VCaP (cell line): ENCODE measurements at regions not wholly inside any gene's neighbourhood (a gene's known extent, or its start where the extent isn't known, plus 50 kb on each side); places are given as distances from the start of the nearest gene placed in this dataset.

Experiments used
- H3K27ac ChIP-seq: fragments of 450-650 bp; 2 replicates; pipeline ENCODE4 v1.5.1; 2017
- TF ChIP-seq, protein P1 (sequence below): fragments of 450-650 bp; conservative IDR thresholded peaks from 2 replicates; pipeline ENCODE4 v1.5.1; 2017; ENCODE audit warnings: mild to moderate bottlenecking, moderate library complexity

DNA sequence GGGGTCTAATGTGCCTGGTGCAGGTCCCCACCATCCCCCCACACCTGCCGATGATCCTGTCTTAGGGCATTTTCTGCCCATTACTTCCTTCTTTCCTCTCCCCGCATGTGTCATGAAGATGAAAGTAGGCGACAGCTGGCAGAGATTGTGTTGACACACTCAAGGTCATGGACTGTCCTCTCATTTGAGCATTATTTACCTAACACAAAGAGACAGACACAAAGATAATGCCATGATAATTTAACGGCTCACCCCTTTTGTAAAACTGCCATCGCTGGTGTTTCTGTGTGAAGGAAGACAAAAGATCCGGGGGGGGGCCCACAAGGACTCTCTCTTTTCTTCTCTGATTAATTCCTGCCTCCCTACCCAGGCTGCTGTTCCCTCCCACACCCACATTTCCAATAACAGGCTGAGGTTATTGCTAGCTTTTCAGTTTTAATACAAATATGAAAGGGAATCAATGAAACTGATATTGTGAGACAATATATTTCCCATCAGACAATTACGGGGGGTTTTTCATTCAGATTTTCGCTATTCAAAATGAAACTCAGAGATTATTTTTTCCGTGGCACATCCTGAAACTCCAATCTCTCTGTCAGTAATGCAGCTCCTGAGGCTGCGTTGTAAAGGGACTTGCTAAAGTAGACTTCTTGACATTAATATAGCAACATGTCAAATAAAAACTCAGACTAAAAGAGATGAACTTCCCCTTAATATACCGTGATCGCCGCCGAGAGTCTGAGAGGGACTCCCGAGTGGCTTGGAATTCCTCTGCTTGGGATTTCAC lies 561.1 kb downstream of the NPHP4 start:
- TF ChIP-seq, protein P1, sequence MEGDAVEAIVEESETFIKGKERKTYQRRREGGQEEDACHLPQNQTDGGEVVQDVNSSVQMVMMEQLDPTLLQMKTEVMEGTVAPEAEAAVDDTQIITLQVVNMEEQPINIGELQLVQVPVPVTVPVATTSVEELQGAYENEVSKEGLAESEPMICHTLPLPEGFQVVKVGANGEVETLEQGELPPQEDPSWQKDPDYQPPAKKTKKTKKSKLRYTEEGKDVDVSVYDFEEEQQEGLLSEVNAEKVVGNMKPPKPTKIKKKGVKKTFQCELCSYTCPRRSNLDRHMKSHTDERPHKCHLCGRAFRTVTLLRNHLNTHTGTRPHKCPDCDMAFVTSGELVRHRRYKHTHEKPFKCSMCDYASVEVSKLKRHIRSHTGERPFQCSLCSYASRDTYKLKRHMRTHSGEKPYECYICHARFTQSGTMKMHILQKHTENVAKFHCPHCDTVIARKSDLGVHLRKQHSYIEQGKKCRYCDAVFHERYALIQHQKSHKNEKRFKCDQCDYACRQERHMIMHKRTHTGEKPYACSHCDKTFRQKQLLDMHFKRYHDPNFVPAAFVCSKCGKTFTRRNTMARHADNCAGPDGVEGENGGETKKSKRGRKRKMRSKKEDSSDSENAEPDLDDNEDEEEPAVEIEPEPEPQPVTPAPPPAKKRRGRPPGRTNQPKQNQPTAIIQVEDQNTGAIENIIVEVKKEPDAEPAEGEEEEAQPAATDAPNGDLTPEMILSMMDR, result no peak

DNA sequence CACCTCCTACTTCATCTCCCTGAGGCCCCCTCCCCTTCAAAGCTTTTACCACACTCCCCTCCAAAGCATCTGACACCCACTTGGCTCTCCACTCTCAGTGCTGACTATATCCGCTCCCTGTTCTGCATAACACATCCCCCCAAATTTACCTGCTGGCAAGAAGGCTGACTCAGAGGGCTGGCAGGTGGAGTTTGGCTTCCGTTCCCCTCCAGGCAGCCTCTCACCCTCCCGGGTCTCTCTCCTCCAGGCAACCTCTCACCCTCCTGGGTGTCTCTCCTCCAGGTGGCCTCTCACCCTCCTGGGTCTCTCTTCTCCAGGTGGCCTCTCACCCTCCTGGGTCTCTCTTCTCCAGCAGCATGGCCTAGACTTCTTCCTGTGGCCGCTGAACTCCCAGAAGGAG lies 562.1 kb downstream of the NPHP4 start:
- no peak overlapping the region for H3K27ac ChIP-seq
- TF ChIP-seq, protein P1, result no peak

More for the DNA sequence above, 561.1 kb downstream of the NPHP4 start:
- no peak overlapping the region for H3K27ac ChIP-seq

DNA sequence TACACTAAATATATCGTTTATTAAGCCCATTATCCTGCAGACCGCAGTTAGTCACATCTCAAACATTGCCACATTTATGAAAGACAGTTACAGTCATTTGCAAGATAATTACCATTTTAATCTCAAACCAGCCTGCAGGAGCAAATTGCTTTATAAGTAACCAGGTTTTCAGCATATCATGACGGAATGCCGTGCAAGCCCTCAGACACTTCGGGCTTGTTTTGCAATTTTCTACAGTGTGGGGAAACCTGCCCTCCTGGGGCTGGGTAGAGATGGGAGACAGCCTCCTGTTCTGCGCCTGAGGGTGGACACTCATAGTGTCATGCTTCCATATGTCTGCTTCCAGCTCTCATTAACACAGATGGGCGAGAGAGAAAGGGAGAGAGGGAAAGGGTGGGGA lies 563.9 kb downstream of the NPHP4 start:
- no peak overlapping the region for H3K27ac ChIP-seq
- TF ChIP-seq, protein P1, result no peak

DNA sequence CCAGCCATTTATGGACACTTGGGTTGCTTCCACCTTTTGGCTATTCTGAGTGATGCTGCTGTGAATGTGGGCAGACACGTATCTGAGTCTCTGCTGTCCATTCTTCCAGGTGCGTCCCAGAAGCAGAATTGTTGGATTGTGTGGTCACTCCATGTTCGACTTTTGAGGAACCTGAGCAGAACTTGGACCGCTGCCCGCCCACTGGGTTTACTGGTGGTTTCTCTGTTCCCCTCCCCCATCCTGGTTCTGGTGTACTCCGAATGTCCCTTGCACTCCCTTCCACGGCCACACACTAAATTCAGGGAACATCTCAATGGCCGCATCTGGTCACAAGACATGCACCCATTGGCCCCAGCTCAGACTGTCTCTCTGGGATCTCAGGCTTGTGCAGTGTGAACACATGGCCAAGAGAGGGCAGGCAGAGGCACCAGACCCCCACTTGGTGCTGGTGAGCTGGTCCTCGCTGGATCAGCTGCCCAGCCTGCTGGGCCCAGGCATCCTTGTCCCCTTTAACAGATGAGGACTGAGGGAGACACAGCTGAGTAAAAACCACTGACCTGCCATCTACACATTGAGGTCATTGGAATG lies 565.1 kb downstream of the NPHP4 start:
- H3K27ac ChIP-seq, result no peak overlapping the region
- TF ChIP-seq, protein P1, result no peak

DNA sequence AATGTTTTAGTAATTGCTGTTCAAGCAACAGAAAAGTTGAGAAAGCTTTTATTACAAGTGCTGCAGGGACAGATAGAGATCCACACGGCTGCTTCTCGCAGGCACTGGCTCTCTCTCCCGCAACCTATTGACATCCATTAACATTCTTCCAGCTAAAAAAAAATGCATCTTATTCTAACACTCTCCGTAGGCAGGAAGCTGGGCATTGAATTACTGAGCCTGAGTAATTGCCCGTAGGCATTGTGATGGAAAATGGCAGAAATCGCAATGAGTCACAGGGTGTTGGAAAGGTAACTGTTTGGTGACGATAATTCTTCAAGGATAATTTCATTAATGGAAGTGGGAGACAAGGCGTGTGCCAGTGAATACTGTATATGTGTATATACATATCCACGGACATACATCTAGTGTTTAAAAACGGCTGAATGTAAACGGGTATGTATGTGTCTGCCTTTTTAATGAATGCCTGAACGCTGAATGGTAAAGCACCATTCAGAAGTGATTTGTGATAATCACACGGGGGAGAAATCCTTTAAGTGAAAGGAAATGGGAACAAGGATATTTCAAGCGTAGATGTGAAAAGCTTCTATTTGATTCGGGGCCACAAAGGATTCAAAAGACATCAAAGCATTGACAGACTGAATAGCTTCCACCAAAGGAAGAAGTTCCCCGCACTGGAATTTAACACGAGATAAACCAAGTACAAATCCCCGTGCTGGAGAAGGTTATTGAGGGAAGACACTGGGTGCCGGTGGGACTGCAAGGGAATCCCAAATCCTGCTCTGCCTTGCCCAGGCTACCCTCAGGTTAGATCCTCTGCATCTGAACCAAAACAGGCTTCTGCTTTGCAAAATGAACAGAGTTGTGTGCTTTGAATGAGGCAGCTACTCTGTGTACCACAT lies 567.2 kb downstream of the NPHP4 start:
- H3K27ac ChIP-seq, result no peak overlapping the region
- TF ChIP-seq, protein P1, result no peak

DNA sequence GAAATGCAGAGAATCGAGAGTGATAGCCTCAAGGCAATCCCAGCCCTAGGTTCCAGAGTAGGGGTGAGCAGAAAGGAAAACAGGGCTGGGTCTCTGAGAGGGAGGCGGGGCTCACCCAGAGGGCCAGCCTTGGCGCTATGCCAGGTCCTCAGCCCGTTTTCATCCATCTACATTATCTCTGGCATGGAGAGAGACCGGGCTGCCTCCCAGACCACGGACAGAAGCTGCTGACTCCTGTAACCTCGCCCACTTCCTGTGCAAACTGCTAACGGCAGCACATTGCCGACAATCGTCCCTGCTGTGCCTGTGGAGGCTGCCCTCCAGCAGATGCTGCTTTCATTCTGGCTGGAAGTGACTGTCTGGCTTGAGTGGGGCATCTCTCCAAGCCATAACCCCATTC lies 569.1 kb downstream of the NPHP4 start:
- TF ChIP-seq, protein P1, result no peak

DNA sequence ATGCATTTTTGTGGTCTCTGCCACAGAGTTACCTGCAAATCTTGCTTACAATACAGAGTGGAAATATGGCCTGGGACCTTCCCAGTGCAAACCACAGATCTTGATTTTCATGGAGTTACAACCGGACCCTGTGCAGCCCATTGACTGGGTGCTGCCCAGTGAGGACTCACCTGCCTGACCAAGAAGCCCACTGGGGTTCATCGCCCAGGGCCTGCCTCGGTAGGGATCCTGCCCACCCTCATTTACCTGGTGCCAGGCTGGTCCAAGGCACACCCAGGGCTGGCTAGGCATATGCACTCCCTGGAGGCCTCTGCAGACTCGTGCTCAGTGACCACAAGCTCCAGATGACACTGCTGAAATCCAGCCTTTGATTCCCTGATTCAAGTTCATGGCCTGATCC lies 572.7 kb downstream of the NPHP4 start:
- TF ChIP-seq, protein P1, result no peak
- H3K27ac ChIP-seq, result no peak overlapping the region

More for the DNA sequence above, 569.1 kb downstream of the NPHP4 start:
- no peak overlapping the region for H3K27ac ChIP-seq
